ENCODE measurements at regions not wholly inside any gene's neighbourhood (a gene's known extent, or its start where the extent isn't known, plus 50 kb on each side); places are given as distances from the start of the nearest gene placed in this dataset.

GRCh38 chr11:39443424-39444022, 2015.9 kb downstream of the LRRC4C start:
- no peak for FAIRE-seq
- no peak overlapping the region for H3K4me2 ChIP-seq (ENCODE audit: low read depth, low read length)
- no peaks in the 10 kb centered on the region for H3K27me3 ChIP-seq (ENCODE audit: control insufficient read depth in 1 of 2, insufficient read depth in 2 of 2, low read length in 2 of 2)
- in situ Hi-C loops (cut with HindIII; ENCODE audit: extremely low pct_ligation_motif_present, low pct_unique_long_range_greater_than_20kb) (no loop called here), intact Hi-C loops (cut with micrococcal nuclease; ENCODE audit: unreplicated experiment) (no loop called here)
- no peaks in the 10 kb centered on the region for H3K4me1 ChIP-seq (ENCODE audit: insufficient read depth, low read length)
- no peak for ATAC-seq
- no peaks in the 10 kb centered on the region for H4K20me1 ChIP-seq (ENCODE audit: insufficient read depth, low read length)
- no peaks in the 10 kb centered on the region for H3K36me3 ChIP-seq (replicated peaks in 1 of 2; ENCODE audit: control insufficient read depth in 1 of 2, insufficient read depth in 2 of 2, low read length in 2 of 2)
- ChIA-PET POLR2A (no interaction called here), CTCF (ENCODE audit: low intra/inter-chr PET ratio, low total read pairs) (no interaction called here)
- no peaks in the 10 kb centered on the region for H3K9me3 ChIP-seq (ENCODE audit: low read length)
- no TSS peak for BruUV-seq (replicated peaks)
- H3K4me3 ChIP-seq (replicated peaks in 1 of 3; ENCODE audit: insufficient read depth in 1 of 3, low read depth in 2 of 3, low read length in 3 of 3): no peak overlapping the region
- H3K79me2 ChIP-seq (ENCODE audit: insufficient read depth, low read length): no peaks in the 10 kb centered on the region
- H3K27ac ChIP-seq (ENCODE audit: extremely low read length, insufficient read depth, low read length): no peak overlapping the region
- no peak for DNase-seq (ENCODE audit: low spot score)
- TF ChIP-seq MAFK (conservative IDR thresholded peaks at IDR 0.05 in 1 of 2, IDR thresholded peaks at IDR 0.05 in 1 of 2; ENCODE audit: low read length in 2 of 2): peak; percentile 58 to 81; a peak in 3 of 4 replicates
- TF ChIP-seq GATAD1 (CRISPR knock-in tag; IDR thresholded peaks at IDR 0.05): no peak
- peak; percentile 65 for TF ChIP-seq MAFF (IDR thresholded peaks at IDR 0.05; ENCODE audit: low read depth, low read length)
- TF ChIP-seq HNRNPK (IDR thresholded peaks at IDR 0.05; ENCODE audit: low read depth, low read length, poor library complexity, severe bottlenecking): peak; percentile 73
- H3K9ac ChIP-seq (ENCODE audit: insufficient read depth, low read depth, low read length): no peak overlapping the region
- H2AFZ ChIP-seq (ENCODE audit: low read length): no peak overlapping the region

GRCh38 chr11:39442177-39442576, 2017.3 kb downstream of the LRRC4C start:
- no peak for ATAC-seq
- in situ Hi-C loops (cut with HindIII; ENCODE audit: extremely low pct_ligation_motif_present, low pct_unique_long_range_greater_than_20kb) (no loop called here), intact Hi-C loops (cut with micrococcal nuclease; ENCODE audit: unreplicated experiment) (no loop called here)
- Histone ChIP-seq H4K20me1 (ENCODE audit: insufficient read depth, low read length) (no peaks in the 10 kb centered on the region), H3K9ac (ENCODE audit: insufficient read depth, low read depth, low read length) (no peak overlapping the region), H3K4me1 (ENCODE audit: insufficient read depth, low read length) (no peaks in the 10 kb centered on the region), H3K36me3 (replicated peaks in 1 of 2; ENCODE audit: control insufficient read depth in 1 of 2, insufficient read depth in 2 of 2, low read length in 2 of 2) (no peaks in the 10 kb centered on the region), H3K9me3 (ENCODE audit: low read length) (no peaks in the 10 kb centered on the region), H3K79me2 (ENCODE audit: insufficient read depth, low read length) (no peaks in the 10 kb centered on the region), H3K4me2 (ENCODE audit: low read depth, low read length) (no peak overlapping the region), H2AFZ (ENCODE audit: low read length) (no peak overlapping the region), H3K4me3 (replicated peaks in 1 of 3; ENCODE audit: insufficient read depth in 1 of 3, low read depth in 2 of 3, low read length in 3 of 3) (no peak overlapping the region), H3K27me3 (ENCODE audit: control insufficient read depth in 1 of 2, insufficient read depth in 2 of 2, low read length in 2 of 2) (no peaks in the 10 kb centered on the region; a peak in 1 of 5 replicates), H3K27ac (ENCODE audit: extremely low read length, insufficient read depth, low read length) (no peak overlapping the region)
- WGBS (ENCODE audit: low lambda C conversion rate): 20% methylated on average over 4 of the region's 20 CpGs
- POLR2A ChIA-PET: no interaction called here
- no TSS peak for BruUV-seq (replicated peaks)
- DNase-seq (ENCODE audit: low spot score): no peak
- CTCF ChIA-PET (ENCODE audit: low intra/inter-chr PET ratio, low total read pairs): no interaction called here
- FAIRE-seq: no peak
- no peak for TF ChIP-seq TRIM22 (IDR thresholded peaks at IDR 0.05)
- TF ChIP-seq SKI (IDR thresholded peaks at IDR 0.05; ENCODE audit: partially characterized antibody): no peak
- TF ChIP-seq NFATC3 (CRISPR knock-in tag; IDR thresholded peaks at IDR 0.05): no peak
- TF ChIP-seq SMARCC2 (IDR thresholded peaks at IDR 0.05): no peak
- TF ChIP-seq ZNF318 (CRISPR knock-in tag; IDR thresholded peaks at IDR 0.05): no peak

All from HepG2 (cell line).